ENCODE measurements at regions not wholly inside any gene's neighbourhood (a gene's known extent, or its start where the extent isn't known, plus 50 kb on each side); places are given as distances from the start of the nearest gene placed in this dataset.

DNA sequence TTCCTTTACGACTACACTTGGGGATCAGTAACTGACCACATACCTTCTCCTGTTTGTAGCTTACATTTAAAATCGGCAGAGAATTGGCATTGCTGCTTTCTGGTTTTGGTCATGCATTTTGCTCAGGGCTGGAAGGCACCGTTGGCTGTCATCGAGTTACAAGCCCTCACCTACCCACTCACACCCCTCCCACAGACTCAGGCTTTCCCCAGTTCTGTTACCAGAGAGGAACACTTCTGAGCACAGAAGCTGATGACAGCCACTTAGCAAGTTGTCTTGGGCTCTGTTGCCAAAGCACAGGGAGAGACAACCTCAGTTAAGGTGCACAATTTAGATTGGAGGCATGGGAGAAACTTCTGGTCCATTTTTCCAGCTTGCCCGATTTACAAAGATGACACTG, 204.8 kb upstream of the TOPAZ1 start:
- WGBS (ENCODE audit: extremely low coverage, insufficient read length, low lambda C conversion rate), result no CpG with 5 or more reads among the region's 5 CpGs
- H3K9ac ChIP-seq (ENCODE audit: extremely low read depth, insufficient read length, low read length), result no peak overlapping the region

More for the DNA sequence above, 204.8 kb upstream of the TOPAZ1 start:
- Mint-ChIP-seq H3K27me3 (ENCODE audit: low read depth) (peaks cover 2% of the 10 kb centered on the region; the same call in 1 of the 2 replicates), H3K27ac (no peak overlapping the region), H3K9me3 (peaks cover 12 to 14% of the 10 kb centered on the region in 2 experiments; a peak in 4 of 5 replicates), H3K36me3 (ENCODE audit: insufficient read depth in 1 of 3, low read depth in 3 of 3) (peaks cover 3 to 19% (median 5%) of the 10 kb centered on the region in 3 experiments; a peak in 6 of 7 replicates), H3K4me1 (peaks cover 6 to 16% of the 10 kb centered on the region in 2 experiments), H3K4me3 (no peak overlapping the region)
- no peak overlapping the region for H3K56ac ChIP-seq (ENCODE audit: insufficient read length, low read depth, low read length)
- no peak overlapping the region for H4K91ac ChIP-seq (ENCODE audit: insufficient read length, low read depth, low read length)
- no peak overlapping the region for H3K18ac ChIP-seq (ENCODE audit: insufficient read length, low read depth, low read length)
- no peak overlapping the region for H3T11ph ChIP-seq (ENCODE audit: low read length)
- no peaks in the 10 kb centered on the region for H3K23me2 ChIP-seq (ENCODE audit: insufficient read length, low read depth, low read length, poor library complexity, severe bottlenecking)
- no peak overlapping the region for H2AFZ ChIP-seq (ENCODE audit: low read length)
- H4K20me1 ChIP-seq (ENCODE audit: control insufficient read depth, insufficient read depth, insufficient read length), result no peaks in the 10 kb centered on the region
- H3K4me1 ChIP-seq (ENCODE audit: insufficient read depth, low read length), result no peaks in the 10 kb centered on the region; the same call in 1 of the 2 replicates
- H3K4ac ChIP-seq (ENCODE audit: low read depth, low read length), result no peak overlapping the region
- no peak overlapping the region for H3K27ac ChIP-seq (ENCODE audit: insufficient read length, low read depth, low read length)
- no peaks in the 10 kb centered on the region for H3K9me3 ChIP-seq (ENCODE audit: control insufficient read depth, low read depth, low read length)
- TF ChIP-seq, protein P1, sequence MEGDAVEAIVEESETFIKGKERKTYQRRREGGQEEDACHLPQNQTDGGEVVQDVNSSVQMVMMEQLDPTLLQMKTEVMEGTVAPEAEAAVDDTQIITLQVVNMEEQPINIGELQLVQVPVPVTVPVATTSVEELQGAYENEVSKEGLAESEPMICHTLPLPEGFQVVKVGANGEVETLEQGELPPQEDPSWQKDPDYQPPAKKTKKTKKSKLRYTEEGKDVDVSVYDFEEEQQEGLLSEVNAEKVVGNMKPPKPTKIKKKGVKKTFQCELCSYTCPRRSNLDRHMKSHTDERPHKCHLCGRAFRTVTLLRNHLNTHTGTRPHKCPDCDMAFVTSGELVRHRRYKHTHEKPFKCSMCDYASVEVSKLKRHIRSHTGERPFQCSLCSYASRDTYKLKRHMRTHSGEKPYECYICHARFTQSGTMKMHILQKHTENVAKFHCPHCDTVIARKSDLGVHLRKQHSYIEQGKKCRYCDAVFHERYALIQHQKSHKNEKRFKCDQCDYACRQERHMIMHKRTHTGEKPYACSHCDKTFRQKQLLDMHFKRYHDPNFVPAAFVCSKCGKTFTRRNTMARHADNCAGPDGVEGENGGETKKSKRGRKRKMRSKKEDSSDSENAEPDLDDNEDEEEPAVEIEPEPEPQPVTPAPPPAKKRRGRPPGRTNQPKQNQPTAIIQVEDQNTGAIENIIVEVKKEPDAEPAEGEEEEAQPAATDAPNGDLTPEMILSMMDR (conservative IDR thresholded peaks at IDR 0.05), result no peak
- no peaks in the 10 kb centered on the region for H3K79me1 ChIP-seq (ENCODE audit: insufficient read depth, low read depth, low read length, poor library complexity, severe bottlenecking)
- no peaks in the 10 kb centered on the region for H3K79me2 ChIP-seq (ENCODE audit: insufficient read depth, low read length)
- no peak overlapping the region for H2BK15ac ChIP-seq (ENCODE audit: low read depth, low read length)
- no peak overlapping the region for H2BK20ac ChIP-seq (ENCODE audit: low read depth, low read length, poor library complexity, severe bottlenecking)
- H4K5ac ChIP-seq (ENCODE audit: insufficient read length, low read depth, low read length), result no peak overlapping the region
- no peak for DNase-seq
- H2AK5ac ChIP-seq (ENCODE audit: insufficient read length, low read length), result no peak overlapping the region
- no peak overlapping the region for H2BK120ac ChIP-seq (ENCODE audit: low read depth, low read length, poor library complexity, severe bottlenecking)
- no peaks in the 10 kb centered on the region for H3K27me3 ChIP-seq (ENCODE audit: insufficient read depth, low read length)
- H3K14ac ChIP-seq (ENCODE audit: insufficient read depth, low read length), result no peak overlapping the region
- no peak overlapping the region for H4K8ac ChIP-seq (replicated peaks; ENCODE audit: insufficient read length, low read depth, low read length)
- no peak overlapping the region for H3K23ac ChIP-seq (ENCODE audit: insufficient read length, low read depth, low read length)
- no peak overlapping the region for H3K4me2 ChIP-seq (ENCODE audit: insufficient read depth, insufficient read length, low read length)
- no peak overlapping the region for H2BK5ac ChIP-seq (ENCODE audit: insufficient read length, low read length)
- no peak overlapping the region for H2BK12ac ChIP-seq (ENCODE audit: insufficient read length, low read depth, low read length)

Data from H9 (cell line).